ENCODE measurements at regions not wholly inside any gene's neighbourhood (a gene's known extent, or its start where the extent isn't known, plus 50 kb on each side); places are given as distances from the start of the nearest gene placed in this dataset.
A peak's percentile ranks its signal among the peaks of the same experiment; 100 is the strongest.

GRCh38 chr7:41457832-41458437 lies 245.0 kb downstream of the INHBA start:
- Mint-ChIP-seq H3K36me3 (ENCODE audit: insufficient read depth, unreplicated experiment) (no peaks in the 10 kb centered on the region), H3K27ac (ENCODE audit: low read depth, unreplicated experiment) (no peak overlapping the region), H3K4me1 (ENCODE audit: insufficient read depth, unreplicated experiment) (no peaks in the 10 kb centered on the region), H3K27me3 (ENCODE audit: insufficient read depth, unreplicated experiment) (no peaks in the 10 kb centered on the region), H3K9me3 (ENCODE audit: unreplicated experiment) (peaks cover 8% of the 10 kb centered on the region), H3K4me3 (ENCODE audit: unreplicated experiment) (no peak overlapping the region)
- intact Hi-C loops (cut with micrococcal nuclease): no loop called here
- POLR2A ChIA-PET: no interaction called here
- CTCF ChIA-PET: no interaction called here
- no TSS peak for BruUV-seq (replicated peaks)
- DNase-seq (ENCODE audit: unreplicated experiment): no peak
- TF ChIP-seq, protein P1, sequence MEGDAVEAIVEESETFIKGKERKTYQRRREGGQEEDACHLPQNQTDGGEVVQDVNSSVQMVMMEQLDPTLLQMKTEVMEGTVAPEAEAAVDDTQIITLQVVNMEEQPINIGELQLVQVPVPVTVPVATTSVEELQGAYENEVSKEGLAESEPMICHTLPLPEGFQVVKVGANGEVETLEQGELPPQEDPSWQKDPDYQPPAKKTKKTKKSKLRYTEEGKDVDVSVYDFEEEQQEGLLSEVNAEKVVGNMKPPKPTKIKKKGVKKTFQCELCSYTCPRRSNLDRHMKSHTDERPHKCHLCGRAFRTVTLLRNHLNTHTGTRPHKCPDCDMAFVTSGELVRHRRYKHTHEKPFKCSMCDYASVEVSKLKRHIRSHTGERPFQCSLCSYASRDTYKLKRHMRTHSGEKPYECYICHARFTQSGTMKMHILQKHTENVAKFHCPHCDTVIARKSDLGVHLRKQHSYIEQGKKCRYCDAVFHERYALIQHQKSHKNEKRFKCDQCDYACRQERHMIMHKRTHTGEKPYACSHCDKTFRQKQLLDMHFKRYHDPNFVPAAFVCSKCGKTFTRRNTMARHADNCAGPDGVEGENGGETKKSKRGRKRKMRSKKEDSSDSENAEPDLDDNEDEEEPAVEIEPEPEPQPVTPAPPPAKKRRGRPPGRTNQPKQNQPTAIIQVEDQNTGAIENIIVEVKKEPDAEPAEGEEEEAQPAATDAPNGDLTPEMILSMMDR (IDR thresholded peaks at IDR 0.05; ENCODE audit: unreplicated experiment): no peak

DNA sequence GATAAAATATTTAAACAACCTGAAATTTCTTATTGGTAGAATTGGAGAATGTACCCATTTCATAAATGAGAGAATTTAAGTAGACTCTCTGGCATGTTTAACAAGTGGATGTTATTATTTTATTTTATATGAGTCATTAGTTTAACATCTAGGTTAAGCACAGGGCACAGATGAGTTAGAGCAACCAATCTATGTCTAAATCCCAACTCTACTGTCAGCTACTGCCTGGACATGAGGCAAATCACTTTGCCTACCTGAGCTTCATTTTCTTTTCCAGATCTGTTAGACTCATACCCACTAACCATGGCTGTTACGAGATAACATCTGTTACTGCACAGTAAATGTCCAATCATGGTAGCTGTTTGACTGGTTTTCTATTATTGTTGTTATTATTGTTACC lies 251.1 kb downstream of the INHBA start:
- intact Hi-C loops (cut with micrococcal nuclease): no loop called here
- peak; percentile 11 for DNase-seq (ENCODE audit: unreplicated experiment)
- Mint-ChIP-seq H3K36me3 (ENCODE audit: insufficient read depth, unreplicated experiment) (no peaks in the 10 kb centered on the region), H3K27ac (ENCODE audit: low read depth, unreplicated experiment) (no peak overlapping the region), H3K9me3 (ENCODE audit: unreplicated experiment) (no peaks in the 10 kb centered on the region), H3K4me3 (ENCODE audit: unreplicated experiment) (no peak overlapping the region), H3K27me3 (ENCODE audit: insufficient read depth, unreplicated experiment) (no peaks in the 10 kb centered on the region), H3K4me1 (ENCODE audit: insufficient read depth, unreplicated experiment) (peaks cover 7% of the 10 kb centered on the region)
- TF ChIP-seq, protein P1 (IDR thresholded peaks at IDR 0.05; ENCODE audit: unreplicated experiment): no peak
- POLR2A ChIA-PET: interaction anchor here (0.6 to 0.7 kb wide), 2 partner anchors 331 to 410 kb away, joined by 3 to 5 read pairs; no protein-coding TSS in a partner anchor
- CTCF ChIA-PET: interaction anchor here (0.7 kb wide), 1 partner anchor 245 kb away, joined by 3 read pairs; no protein-coding TSS in a partner anchor
- BruUV-seq (replicated peaks): no TSS peak

DNA sequence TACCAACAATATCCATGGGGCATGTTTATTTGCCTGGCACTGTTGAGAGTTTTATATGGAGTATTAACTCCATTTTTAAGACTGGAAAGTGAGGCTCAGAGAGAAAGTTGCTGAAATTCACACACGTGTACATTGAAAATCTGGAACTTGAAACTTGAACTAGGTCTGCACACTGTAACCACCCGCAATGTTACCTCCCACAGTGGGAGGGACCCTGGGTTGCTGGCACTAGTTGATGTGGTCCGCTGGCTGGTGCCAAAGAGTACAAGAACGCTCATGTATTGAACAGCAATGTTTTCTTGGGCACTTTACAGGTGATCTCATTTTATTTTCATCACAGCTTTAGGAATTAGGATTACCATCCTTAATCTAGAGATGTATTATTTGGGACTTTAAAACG lies 253.2 kb downstream of the INHBA start:
- ChIA-PET POLR2A (no interaction called here), CTCF (no interaction called here)
- Mint-ChIP-seq H3K27ac (ENCODE audit: low read depth, unreplicated experiment) (no peak overlapping the region), H3K4me1 (ENCODE audit: insufficient read depth, unreplicated experiment) (peaks cover 7% of the 10 kb centered on the region), H3K9me3 (ENCODE audit: unreplicated experiment) (no peaks in the 10 kb centered on the region), H3K27me3 (ENCODE audit: insufficient read depth, unreplicated experiment) (no peaks in the 10 kb centered on the region), H3K4me3 (ENCODE audit: unreplicated experiment) (no peak overlapping the region), H3K36me3 (ENCODE audit: insufficient read depth, unreplicated experiment) (no peaks in the 10 kb centered on the region)
- no TSS peak for BruUV-seq (replicated peaks)
- TF ChIP-seq, protein P1 (IDR thresholded peaks at IDR 0.05; ENCODE audit: unreplicated experiment): no peak
- intact Hi-C loops (cut with micrococcal nuclease): no loop called here
- DNase-seq (ENCODE audit: unreplicated experiment): no peak

GRCh38 chr7:41449286-41449685 lies 253.6 kb downstream of the INHBA start:
- H3K27ac Mint-ChIP-seq (ENCODE audit: low read depth, unreplicated experiment): no peak overlapping the region
- H3K27me3 Mint-ChIP-seq (ENCODE audit: insufficient read depth, unreplicated experiment): no peaks in the 10 kb centered on the region
- TF ChIP-seq, protein P1 (IDR thresholded peaks at IDR 0.05; ENCODE audit: unreplicated experiment): no peak
- intact Hi-C loops (cut with micrococcal nuclease): no loop called here
- no peaks in the 10 kb centered on the region for H3K9me3 Mint-ChIP-seq (ENCODE audit: unreplicated experiment)
- BruUV-seq (replicated peaks): no TSS peak
- H3K4me1 Mint-ChIP-seq (ENCODE audit: insufficient read depth, unreplicated experiment): peaks cover 7% of the 10 kb centered on the region
- POLR2A ChIA-PET: no interaction called here
- H3K4me3 Mint-ChIP-seq (ENCODE audit: unreplicated experiment): no peak overlapping the region
- no peaks in the 10 kb centered on the region for H3K36me3 Mint-ChIP-seq (ENCODE audit: insufficient read depth, unreplicated experiment)
- no peak for DNase-seq (ENCODE audit: unreplicated experiment)
- CTCF ChIA-PET: interaction anchor here (0.6 kb wide), 1 partner anchor 18 kb away, joined by 3 read pairs; no protein-coding TSS in a partner anchor

Data from MCF 10A (cell line).